ENCODE measurements at regions not wholly inside any gene's neighbourhood (a gene's known extent, or its start where the extent isn't known, plus 50 kb on each side); places are given as distances from the start of the nearest gene placed in this dataset.

DNA sequence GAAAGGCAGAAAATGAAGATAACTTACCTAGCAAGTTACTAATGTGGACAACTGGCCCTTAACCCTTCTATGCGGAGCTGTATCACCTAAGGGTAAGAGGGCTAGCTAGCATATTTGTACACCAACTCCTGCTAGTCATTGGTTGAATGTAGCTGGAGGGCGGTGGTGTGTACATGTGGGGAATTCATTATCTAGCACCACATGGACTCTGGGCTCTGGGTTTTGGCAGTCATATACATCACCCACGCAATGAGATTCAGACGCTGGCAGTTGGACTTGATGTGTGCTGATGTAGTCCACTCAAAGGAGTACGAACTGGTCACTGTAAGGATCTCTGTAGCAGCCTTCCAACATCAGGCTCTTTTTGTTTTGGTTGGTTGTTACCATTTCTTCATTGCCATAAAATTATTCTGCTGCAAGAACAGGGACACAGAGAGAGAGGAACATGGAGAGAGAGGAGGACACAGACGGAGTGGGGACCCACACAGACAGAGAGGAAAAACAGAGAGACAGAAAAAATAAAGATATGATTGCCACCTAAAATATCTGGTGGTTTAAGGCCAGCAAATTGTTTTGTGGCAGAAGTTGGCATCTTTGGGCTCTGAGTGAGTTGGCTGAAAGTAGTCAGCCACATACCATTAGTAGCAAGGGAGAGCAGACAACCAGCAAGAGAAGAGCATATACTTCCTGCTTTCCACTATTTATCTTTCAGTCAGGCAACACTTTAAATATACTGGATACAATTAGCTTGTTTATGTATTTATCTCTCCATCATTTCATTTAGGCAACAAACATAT lies 76.7 kb upstream of the MTPN start:
- TF ChIP-seq, protein P1, sequence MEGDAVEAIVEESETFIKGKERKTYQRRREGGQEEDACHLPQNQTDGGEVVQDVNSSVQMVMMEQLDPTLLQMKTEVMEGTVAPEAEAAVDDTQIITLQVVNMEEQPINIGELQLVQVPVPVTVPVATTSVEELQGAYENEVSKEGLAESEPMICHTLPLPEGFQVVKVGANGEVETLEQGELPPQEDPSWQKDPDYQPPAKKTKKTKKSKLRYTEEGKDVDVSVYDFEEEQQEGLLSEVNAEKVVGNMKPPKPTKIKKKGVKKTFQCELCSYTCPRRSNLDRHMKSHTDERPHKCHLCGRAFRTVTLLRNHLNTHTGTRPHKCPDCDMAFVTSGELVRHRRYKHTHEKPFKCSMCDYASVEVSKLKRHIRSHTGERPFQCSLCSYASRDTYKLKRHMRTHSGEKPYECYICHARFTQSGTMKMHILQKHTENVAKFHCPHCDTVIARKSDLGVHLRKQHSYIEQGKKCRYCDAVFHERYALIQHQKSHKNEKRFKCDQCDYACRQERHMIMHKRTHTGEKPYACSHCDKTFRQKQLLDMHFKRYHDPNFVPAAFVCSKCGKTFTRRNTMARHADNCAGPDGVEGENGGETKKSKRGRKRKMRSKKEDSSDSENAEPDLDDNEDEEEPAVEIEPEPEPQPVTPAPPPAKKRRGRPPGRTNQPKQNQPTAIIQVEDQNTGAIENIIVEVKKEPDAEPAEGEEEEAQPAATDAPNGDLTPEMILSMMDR (IDR thresholded peaks at IDR 0.05) = no peak
- no peak for TF ChIP-seq POLR2A (IDR thresholded peaks at IDR 0.05)
- no peak for TF ChIP-seq EP300 (IDR thresholded peaks at IDR 0.05)

Data from sigmoid colon (tissue), 4 donors.